ENCODE measurements at regions not wholly inside any gene's neighbourhood (a gene's known extent, or its start where the extent isn't known, plus 50 kb on each side); places are given as distances from the start of the nearest gene placed in this dataset.
"Not testable (repeated sequence)": the region's sequence is repeated elsewhere in the genome, so short reads cannot be mapped to it uniquely, and the experiment has no call there.

GRCh38 chrX:16060252-16060651 lies 63.1 kb upstream of the GRPR start:
- Mint-ChIP-seq H3K27me3 (ENCODE audit: low read depth in 2 of 2) (peaks cover 0 to 8% of the 10 kb centered on the region in 2 donors), H3K4me3 (no peak overlapping the region), H3K27ac (no peak overlapping the region), H3K36me3 (no peaks in the 10 kb centered on the region), H3K9me3 (no peaks in the 10 kb centered on the region), H3K4me1 (no peaks in the 10 kb centered on the region)
- intact Hi-C loops (cut with micrococcal nuclease): no loop called here
- no peak for TF ChIP-seq CTCF (IDR thresholded peaks at IDR 0.05)
- no peak for DNase-seq
- Histone ChIP-seq H3K4me3 (ENCODE audit: low read length) (no peak overlapping the region), H3K27ac (ENCODE audit: low read length) (no peak overlapping the region), H3K36me3 (ENCODE audit: control insufficient read depth, insufficient read depth, low read length) (no peaks in the 10 kb centered on the region), H3K4me1 (ENCODE audit: control insufficient read depth, insufficient read depth, low read length) (no peaks in the 10 kb centered on the region), H3K27me3 (ENCODE audit: control insufficient read depth, insufficient read depth, low read length) (no peaks in the 10 kb centered on the region), H3K9me3 (ENCODE audit: control insufficient read depth, insufficient read depth, low read length) (no peaks in the 10 kb centered on the region)
- no peak for ATAC-seq
- 50% methylated on average over 2 of the region's 2 CpGs for WGBS (ENCODE audit: insufficient coverage)

GRCh38 chrX:16049126-16049525 lies 74.2 kb upstream of the GRPR start:
- H3K27me3 ChIP-seq (ENCODE audit: control insufficient read depth, insufficient read depth, low read length); ATAC-seq; H3K4me1 ChIP-seq (ENCODE audit: control insufficient read depth, insufficient read depth, low read length); DNase-seq; H3K4me3 ChIP-seq (ENCODE audit: low read length); H3K27ac ChIP-seq (ENCODE audit: low read length); H3K36me3 Mint-ChIP-seq; H3K4me3 Mint-ChIP-seq; H3K9me3 Mint-ChIP-seq; H3K4me1 Mint-ChIP-seq; intact Hi-C loops (cut with micrococcal nuclease); H3K9me3 ChIP-seq (ENCODE audit: control insufficient read depth, insufficient read depth, low read length); H3K27ac Mint-ChIP-seq; H3K36me3 ChIP-seq (ENCODE audit: control insufficient read depth, insufficient read depth, low read length): not testable (repeated sequence)
- WGBS (ENCODE audit: insufficient coverage): 86% methylated on average over 8 of the region's 9 CpGs
- peaks cover 5 to 12% of the 10 kb centered on the region in 2 donors for H3K27me3 Mint-ChIP-seq (ENCODE audit: low read depth in 2 of 2)

GRCh38 chrX:16042980-16043379 lies 80.4 kb upstream of the GRPR start:
- H3K27me3 Mint-ChIP-seq (ENCODE audit: low read depth in 2 of 2): peaks cover 9 to 31% of the 10 kb centered on the region in 2 donors
- no peak overlapping the region for H3K27ac Mint-ChIP-seq
- intact Hi-C loops (cut with micrococcal nuclease): no loop called here
- H3K9me3 ChIP-seq (ENCODE audit: control insufficient read depth, insufficient read depth, low read length): no peaks in the 10 kb centered on the region
- no peak overlapping the region for H3K4me3 Mint-ChIP-seq
- H3K4me3 ChIP-seq (ENCODE audit: low read length): no peak overlapping the region
- DNase-seq (no peak), ATAC-seq (no peak)
- no peaks in the 10 kb centered on the region for H3K36me3 Mint-ChIP-seq
- no peaks in the 10 kb centered on the region for H3K4me1 Mint-ChIP-seq
- H3K27ac ChIP-seq (ENCODE audit: low read length): no peak overlapping the region
- no peaks in the 10 kb centered on the region for H3K4me1 ChIP-seq (ENCODE audit: control insufficient read depth, insufficient read depth, low read length)
- no peak for TF ChIP-seq CTCF (IDR thresholded peaks at IDR 0.05)
- no peaks in the 10 kb centered on the region for H3K9me3 Mint-ChIP-seq
- no peaks in the 10 kb centered on the region for H3K27me3 ChIP-seq (ENCODE audit: control insufficient read depth, insufficient read depth, low read length)
- WGBS (ENCODE audit: insufficient coverage): no CpG with 5 or more reads among the region's 1 CpG
- no peaks in the 10 kb centered on the region for H3K36me3 ChIP-seq (ENCODE audit: control insufficient read depth, insufficient read depth, low read length)

DNA sequence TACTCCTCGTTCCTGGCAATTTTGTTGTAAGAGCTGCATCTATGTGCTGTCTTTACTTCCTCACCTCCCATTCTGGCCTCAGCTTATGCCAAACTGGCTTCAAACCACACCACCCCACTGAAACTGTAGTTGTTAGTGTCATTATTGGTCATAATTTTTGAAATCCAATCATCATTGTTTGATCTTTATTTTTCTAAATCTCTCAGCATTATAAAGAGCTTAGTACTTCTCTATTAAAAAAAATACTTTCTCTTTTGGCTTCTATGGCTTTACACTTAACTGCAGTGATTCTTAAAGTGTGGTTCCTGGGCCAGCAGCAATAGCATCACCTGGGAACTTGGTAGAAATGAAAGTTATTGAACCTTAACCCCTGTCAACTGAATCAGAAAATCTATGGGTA lies 83.5 kb upstream of the GRPR start:
- H3K36me3 Mint-ChIP-seq: no peaks in the 10 kb centered on the region
- WGBS (ENCODE audit: insufficient coverage): 78% methylated on average over 1 of the region's 1 CpG
- no peak for ATAC-seq

More for the DNA sequence above, 83.5 kb upstream of the GRPR start:
- Histone ChIP-seq H3K4me3 (ENCODE audit: low read length) (no peak overlapping the region), H3K27ac (ENCODE audit: low read length) (no peak overlapping the region), H3K4me1 (ENCODE audit: control insufficient read depth, insufficient read depth, low read length) (no peaks in the 10 kb centered on the region), H3K9me3 (ENCODE audit: control insufficient read depth, insufficient read depth, low read length) (no peaks in the 10 kb centered on the region), H3K27me3 (ENCODE audit: control insufficient read depth, insufficient read depth, low read length) (no peaks in the 10 kb centered on the region), H3K36me3 (ENCODE audit: control insufficient read depth, insufficient read depth, low read length) (no peaks in the 10 kb centered on the region)
- H3K27ac Mint-ChIP-seq: no peak overlapping the region
- H3K27me3 Mint-ChIP-seq (ENCODE audit: low read depth in 2 of 2): peaks cover 9 to 34% of the 10 kb centered on the region in 2 donors
- intact Hi-C loops (cut with micrococcal nuclease): no loop called here
- H3K4me3 Mint-ChIP-seq: no peak overlapping the region
- H3K4me1 Mint-ChIP-seq: no peaks in the 10 kb centered on the region
- no peaks in the 10 kb centered on the region for H3K9me3 Mint-ChIP-seq
- TF ChIP-seq CTCF (IDR thresholded peaks at IDR 0.05): no peak
- DNase-seq: no peak

Measured in natural killer cell (primary cell).